GM23248 (cell line): ENCODE measurements at regions not wholly inside any gene's neighbourhood (a gene's known extent, or its start where the extent isn't known, plus 50 kb on each side); places are given as distances from the start of the nearest gene placed in this dataset.
"Not testable (repeated sequence)": the region's sequence is repeated elsewhere in the genome, so short reads cannot be mapped to it uniquely, and the experiment has no call there.

ENCODE experiments used
- DNase-seq: peaks from one replicate; pipeline ENCODE4 v3.0.0-alpha.2; 2015
- H2AFZ ChIP-seq: fragments of 200-600 bp; sonication (generic); 2 replicates; pipeline ENCODE4 v1.6.1; 2016; ENCODE audit warnings: antibody characterized with exemption
- H3F3A ChIP-seq: fragments of 200-600 bp; sonication (generic); 2 replicates; pipeline ENCODE4 v1.6.1; 2016; ENCODE audit warnings: mild to moderate bottlenecking, antibody characterized with exemption, mixed run types; ENCODE audit not compliant: insufficient read depth
- H3K27ac ChIP-seq: fragments of 200-600 bp; sonication (generic); 2 replicates; pipeline ENCODE4 v1.5.1; 2016; ENCODE audit warnings: mild to moderate bottlenecking
- H3K27me3 ChIP-seq: fragments of 200-600 bp; sonication (generic); replicated peaks from 2 replicates; pipeline ENCODE4 v1.6.1; 2016; ENCODE audit warnings: mild to moderate bottlenecking; ENCODE audit not compliant: insufficient read depth
- H3K36me3 ChIP-seq: fragments of 200-600 bp; sonication (generic); 2 replicates; pipeline ENCODE4 v1.6.1; 2016; ENCODE audit warnings: low read depth, mild to moderate bottlenecking
- H3K4me1 ChIP-seq: fragments of 200-600 bp; sonication (generic); 2 replicates; pipeline ENCODE4 v1.6.1; 2016; ENCODE audit warnings: mild to moderate bottlenecking; ENCODE audit not compliant: insufficient read depth
- H3K4me2 ChIP-seq: fragments of 200-600 bp; sonication (generic); one replicate; pipeline ENCODE4 v1.6.1; 2016; ENCODE audit warnings: mild to moderate bottlenecking; ENCODE audit not compliant: unreplicated experiment
- H3K4me3 ChIP-seq: fragments of 200-600 bp; sonication (generic); 2 replicates; pipeline ENCODE4 v1.5.1; 2016; ENCODE audit warnings: mild to moderate bottlenecking
- H3K79me2 ChIP-seq: fragments of 200-600 bp; sonication (generic); 2 replicates; pipeline ENCODE4 v1.6.1; 2016; ENCODE audit warnings: mild to moderate bottlenecking; ENCODE audit not compliant: insufficient read depth
- H3K9ac ChIP-seq: fragments of 200-600 bp; sonication (generic); 2 replicates; pipeline ENCODE4 v1.6.1; 2016; ENCODE audit warnings: mild to moderate bottlenecking
- H3K9me2 ChIP-seq: fragments of 200-600 bp; sonication (generic); 2 replicates; pipeline ENCODE4 v1.6.1; 2016; ENCODE audit warnings: mixed run types, mild to moderate bottlenecking, moderate library complexity; ENCODE audit not compliant: insufficient read depth
- H3K9me3 ChIP-seq: fragments of 200-600 bp; sonication (generic); one replicate; pipeline ENCODE4 v1.6.1; 2017; ENCODE audit warnings: low read depth
- H4K20me1 ChIP-seq: fragments of 200-600 bp; sonication (generic); 2 replicates; pipeline ENCODE4 v1.6.0; 2016; ENCODE audit not compliant: insufficient read depth
- EZH2 ChIP-seq: fragments of 200-600 bp; sonication (generic); IDR thresholded peaks from 2 replicates; pipeline ENCODE4 v1.6.1; 2018; ENCODE audit warnings: antibody characterized with exemption, mild to moderate bottlenecking; ENCODE audit not compliant: insufficient read depth, poor library complexity, severe bottlenecking
- EZH2phosphoT487 ChIP-seq: fragments of 200-600 bp; sonication (generic); IDR thresholded peaks from 2 replicates; pipeline ENCODE4 v1.6.1; 2018; ENCODE audit warnings: antibody characterized with exemption, moderate library complexity, mild to moderate bottlenecking, low read depth; ENCODE audit not compliant: insufficient read depth
- WGBS, 2 experiments: methylation state at CpG; one replicate each; pipeline ENCODE4 v1.1.6; 2015 to 2017; ENCODE audit warnings: low lambda C conversion rate in 2 of 2, low coverage in 1 of 2; ENCODE audit errors: missing lambda C conversion rate in 2 of 2; 5-methylcytosine and 5-hydroxymethylcytosine counted together
- in situ Hi-C: fragments of 300-500 bp; cut with MboI; formaldehyde crosslinking; loops from 2 replicates; pipeline ENCODE4 v1.15.0; 2020

GRCh38 chr20:11509776-11510175 is 407.9 kb upstream of the BTBD3 start:
- Histone ChIP-seq H2AFZ (no peak overlapping the region), H3F3A (no peaks in the 10 kb centered on the region), H4K20me1 (no peaks in the 10 kb centered on the region), H3K27ac (no peak overlapping the region), H3K9me2 (no peaks in the 10 kb centered on the region), H3K79me2 (no peaks in the 10 kb centered on the region), H3K4me3 (no peak overlapping the region), H3K9ac (no peak overlapping the region), H3K27me3 (0 out of 2 replicates have a peak, but pooled peaks cover 3% of the 10 kb centered on the region), H3K4me1 (no peaks in the 10 kb centered on the region), H3K9me3 (no peaks in the 10 kb centered on the region), H3K4me2 (no peak overlapping the region), H3K36me3 (no peaks in the 10 kb centered on the region)
- DNase-seq = no peak
- in situ Hi-C loops = no loop called here
- TF ChIP-seq EZH2 = no peak
- no peak for TF ChIP-seq EZH2phosphoT487

- no peaks in the 10 kb centered on the region for H3K9me2 ChIP-seq
- H3K36me3 ChIP-seq = no peaks in the 10 kb centered on the region
- 0 out of 2 replicates have a peak, but pooled peaks cover 3% of the 10 kb centered on the region for H3K27me3 ChIP-seq
- no peaks in the 10 kb centered on the region for H3K9me3 ChIP-seq
- H3F3A ChIP-seq = no peaks in the 10 kb centered on the region
- in situ Hi-C loops = no loop called here
- no peaks in the 10 kb centered on the region for H4K20me1 ChIP-seq
- 35 to 43% methylated on average over 5 of the region's 5 CpGs for WGBS, 2 experiments
- no peak overlapping the region for H3K9ac ChIP-seq
- no peaks in the 10 kb centered on the region for H3K79me2 ChIP-seq
- no peak overlapping the region for H3K4me3 ChIP-seq
- H3K27ac ChIP-seq = no peak overlapping the region
- TF ChIP-seq EZH2phosphoT487 (no peak), EZH2 (no peak)
- no peak for DNase-seq
- no peak overlapping the region for H2AFZ ChIP-seq
- H3K4me1 ChIP-seq = no peaks in the 10 kb centered on the region
- no peak overlapping the region for H3K4me2 ChIP-seq
These were observed 405.9 kb upstream of the BTBD3 start for GRCh38 chr20:11511821-11512220.

GRCh38 chr20:11513241-11513745 is 404.4 kb upstream of the BTBD3 start:
- H3K9me2 ChIP-seq, H3K4me3 ChIP-seq, H2AFZ ChIP-seq, H3K36me3 ChIP-seq, H3K4me2 ChIP-seq, H3K9me3 ChIP-seq, H3K79me2 ChIP-seq, H3K4me1 ChIP-seq, H4K20me1 ChIP-seq, H3K9ac ChIP-seq, DNase-seq, H3K27me3 ChIP-seq, H3F3A ChIP-seq, H3K27ac ChIP-seq, in situ Hi-C loops: not testable (repeated sequence)
- 80 to 89% methylated on average over 10 to 34 of the region's 39 CpGs for WGBS, 2 experiments

GRCh38 chr20:11516448-11516847 is 401.2 kb upstream of the BTBD3 start:
- H3K27me3 ChIP-seq = peaks cover 16% of the 10 kb centered on the region
- no peak overlapping the region for H3K27ac ChIP-seq
- no peak for TF ChIP-seq EZH2phosphoT487
- TF ChIP-seq EZH2 = no peak
- in situ Hi-C loops = no loop called here
- no peak overlapping the region for H3K4me3 ChIP-seq
- no peak overlapping the region for H3K4me2 ChIP-seq
- no peak for DNase-seq
- no peaks in the 10 kb centered on the region for H3K79me2 ChIP-seq
- H4K20me1 ChIP-seq = no peaks in the 10 kb centered on the region
- no peaks in the 10 kb centered on the region for H3K4me1 ChIP-seq
- no peak overlapping the region for H3K9ac ChIP-seq
- H2AFZ ChIP-seq = no peak overlapping the region
- no peaks in the 10 kb centered on the region for H3K36me3 ChIP-seq
- H3K9me2 ChIP-seq = no peaks in the 10 kb centered on the region
- 61 to 65% methylated on average over 4 of the region's 4 CpGs for WGBS, 2 experiments
- no peaks in the 10 kb centered on the region for H3K9me3 ChIP-seq
- no peaks in the 10 kb centered on the region for H3F3A ChIP-seq

GRCh38 chr20:11520596-11520995 is 397.1 kb upstream of the BTBD3 start:
- DNase-seq = no peak

More at GRCh38 chr20:11520596-11520995, 397.1 kb upstream of the BTBD3 start:
- Histone ChIP-seq H2AFZ (no peak overlapping the region), H3K4me3 (no peak overlapping the region), H3K4me1 (no peaks in the 10 kb centered on the region), H3K27me3 (peaks cover 15% of the 10 kb centered on the region), H3K79me2 (no peaks in the 10 kb centered on the region), H3K9me3 (no peaks in the 10 kb centered on the region), H3F3A (no peaks in the 10 kb centered on the region), H3K4me2 (no peak overlapping the region), H3K27ac (no peak overlapping the region), H4K20me1 (no peaks in the 10 kb centered on the region), H3K36me3 (no peaks in the 10 kb centered on the region), H3K9ac (no peak overlapping the region), H3K9me2 (no peaks in the 10 kb centered on the region)
- WGBS, 2 experiments = 0 to 7% methylated on average over 1 of the region's 1 CpG
- no peak for TF ChIP-seq EZH2
- TF ChIP-seq EZH2phosphoT487 = no peak
- in situ Hi-C loops = no loop called here
